Gastroesophageal sphincter (tissue), 4 donors: ENCODE measurements at regions not wholly inside any gene's neighbourhood (a gene's known extent, or its start where the extent isn't known, plus 50 kb on each side); places are given as distances from the start of the nearest gene placed in this dataset.

Experiments
- ATAC-seq: fragments of 150-250 bp; one replicate; pipeline ENCODE4 v1.9.1; 2016; ENCODE audit warnings: mild to moderate bottlenecking, moderate library complexity
- H3K27ac ChIP-seq, 4 donors: fragments of 200-600 bp; sonication (generic) in 3 of 4; 1 replicate in 3 of 4; 2 replicates in 1 of 4; pipeline ENCODE4 v1.5.1; 2016 to 2019
- H3K27me3 ChIP-seq: fragments of 200-600 bp; sonication (generic); one replicate; pipeline ENCODE4 v1.5.1; 2019
- H3K36me3 ChIP-seq, 2 donors: fragments of 200-600 bp; sonication (generic); one replicate each; pipeline ENCODE4 v1.5.1; 2019; ENCODE audit warnings: control low read depth in 1 of 2
- H3K4me1 ChIP-seq, 3 donors: fragments of 200-600 bp; sonication (generic); 1 replicate in 2 of 3; 2 replicates in 1 of 3; pipeline ENCODE4 v1.5.1; 2016 to 2019; ENCODE audit warnings: control low read depth in 2 of 3
- H3K4me3 ChIP-seq, 2 donors: fragments of 200-600 bp; sonication (generic); one replicate each; pipeline ENCODE4 v1.5.1; 2019; ENCODE audit warnings: mild to moderate bottlenecking in 1 of 2, moderate library complexity in 1 of 2
- H3K9me3 ChIP-seq, 3 donors: fragments of 200-600 bp; sonication (generic); one replicate each; pipeline ENCODE4 v1.5.1; 2017 to 2019; ENCODE audit warnings: control low read depth in 2 of 3
- EP300 ChIP-seq: sonication (generic); formaldehyde crosslinking; IDR thresholded peaks from one replicate; pipeline ENCODE4 v1.6.1; 2017; ENCODE audit warnings: antibody characterized with exemption, mild to moderate bottlenecking
- POLR2A ChIP-seq, 2 donors: fragments of 450-650 bp; IDR thresholded peaks; one replicate each; pipeline ENCODE4 v1.6.1; 2017; ENCODE audit warnings: antibody characterized with exemption in 2 of 2, mild to moderate bottlenecking in 2 of 2, moderate library complexity in 1 of 2
- POLR2AphosphoS5 ChIP-seq: sonication (generic); formaldehyde crosslinking; IDR thresholded peaks from one replicate; pipeline ENCODE4 v1.6.1; 2017; ENCODE audit warnings: antibody characterized with exemption
- WGBS, 2 donors: methylation state at CpG; one replicate each; pipeline ENCODE4 v1.1.5; 2018; ENCODE audit warnings: low coverage in 1 of 2; 5-methylcytosine and 5-hydroxymethylcytosine counted together
- TF ChIP-seq, protein P1 (sequence below), 4 experiments: fragments of 200-600 bp in 2 of 4; fragments of 450-650 bp in 2 of 4; sonication (generic) in 1 of 4; IDR thresholded peaks; one replicate each; pipeline ENCODE4 v1.5.1; 2017 to 2019; ENCODE audit warnings: antibody characterized with exemption in 4 of 4, mild to moderate bottlenecking in 2 of 4, moderate library complexity in 2 of 4

DNA sequence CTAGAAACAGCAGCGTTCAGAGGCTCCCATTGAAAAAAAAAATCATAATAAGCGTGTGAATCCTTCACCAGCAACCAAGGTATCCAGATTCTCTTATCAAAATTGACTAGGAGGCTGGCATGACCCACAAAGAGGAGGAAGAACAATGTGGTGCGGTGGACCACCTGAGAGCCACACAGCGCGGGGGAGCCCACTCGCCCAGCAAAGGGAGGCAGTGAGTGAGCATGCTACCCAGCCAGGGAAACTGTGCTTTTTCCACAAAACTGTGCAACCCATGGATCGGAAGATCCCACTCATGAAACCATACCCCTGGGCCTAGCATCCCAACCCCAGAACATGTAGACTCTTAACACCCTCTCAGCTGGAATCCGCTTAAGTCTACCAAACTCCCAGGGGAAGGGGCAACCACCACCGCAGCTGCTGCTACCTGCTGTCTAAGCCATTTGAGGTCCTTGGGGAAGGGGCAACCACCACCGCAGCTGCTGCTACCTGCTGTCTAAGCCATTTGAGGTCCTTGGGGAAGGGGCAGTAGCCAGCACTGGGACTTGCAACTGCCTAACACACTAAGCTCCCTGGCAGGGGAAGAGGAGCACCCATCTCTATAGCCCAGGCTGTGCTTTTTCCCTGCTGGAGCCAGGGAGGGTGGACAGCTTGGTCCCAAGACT is 102.8 kb upstream of the CLDN18 start:
- H3K36me3 ChIP-seq = no peaks in the 10 kb centered on the region
- ATAC-seq = no peak
- peaks cover 0 to 32% (median 0%) of the 10 kb centered on the region in 3 donors for H3K9me3 ChIP-seq
- no peaks in the 10 kb centered on the region for H3K27me3 ChIP-seq
- no peak overlapping the region for H3K27ac ChIP-seq
- H3K4me1 ChIP-seq = no peaks in the 10 kb centered on the region
- WGBS, 2 donors = 53 to 88% methylated on average over 2 to 4 of the region's 10 CpGs
- TF ChIP-seq POLR2AphosphoS5 (no peak), POLR2A (IDR thresholded peaks at IDR 0.05) (no peak), EP300 (no peak)
- TF ChIP-seq, protein P1, sequence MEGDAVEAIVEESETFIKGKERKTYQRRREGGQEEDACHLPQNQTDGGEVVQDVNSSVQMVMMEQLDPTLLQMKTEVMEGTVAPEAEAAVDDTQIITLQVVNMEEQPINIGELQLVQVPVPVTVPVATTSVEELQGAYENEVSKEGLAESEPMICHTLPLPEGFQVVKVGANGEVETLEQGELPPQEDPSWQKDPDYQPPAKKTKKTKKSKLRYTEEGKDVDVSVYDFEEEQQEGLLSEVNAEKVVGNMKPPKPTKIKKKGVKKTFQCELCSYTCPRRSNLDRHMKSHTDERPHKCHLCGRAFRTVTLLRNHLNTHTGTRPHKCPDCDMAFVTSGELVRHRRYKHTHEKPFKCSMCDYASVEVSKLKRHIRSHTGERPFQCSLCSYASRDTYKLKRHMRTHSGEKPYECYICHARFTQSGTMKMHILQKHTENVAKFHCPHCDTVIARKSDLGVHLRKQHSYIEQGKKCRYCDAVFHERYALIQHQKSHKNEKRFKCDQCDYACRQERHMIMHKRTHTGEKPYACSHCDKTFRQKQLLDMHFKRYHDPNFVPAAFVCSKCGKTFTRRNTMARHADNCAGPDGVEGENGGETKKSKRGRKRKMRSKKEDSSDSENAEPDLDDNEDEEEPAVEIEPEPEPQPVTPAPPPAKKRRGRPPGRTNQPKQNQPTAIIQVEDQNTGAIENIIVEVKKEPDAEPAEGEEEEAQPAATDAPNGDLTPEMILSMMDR (IDR thresholded peaks at IDR 0.05) = no peak
- H3K4me3 ChIP-seq = no peak overlapping the region

DNA sequence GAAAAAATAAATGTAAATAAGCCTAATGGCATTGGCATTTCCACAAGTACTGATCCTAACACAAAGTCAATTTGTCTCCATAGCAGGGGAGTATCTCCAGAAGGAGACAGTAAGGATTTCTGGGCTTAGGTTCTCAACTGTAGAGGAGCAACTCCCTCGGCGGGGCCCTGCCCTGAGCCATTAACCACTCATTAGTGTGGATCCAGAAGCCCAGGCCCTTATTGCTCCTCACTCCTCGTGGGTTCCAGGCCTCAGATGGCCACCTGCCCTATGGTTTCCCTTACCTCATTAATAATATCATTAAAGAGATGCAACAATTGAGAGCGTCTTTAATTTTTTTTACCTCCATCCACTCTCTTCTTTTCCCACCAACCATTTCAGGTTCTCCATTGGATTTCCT is 85.3 kb upstream of the CLDN18 start:
- 69 to 83% methylated on average over 3 to 4 of the region's 4 CpGs for WGBS, 2 donors

DNA sequence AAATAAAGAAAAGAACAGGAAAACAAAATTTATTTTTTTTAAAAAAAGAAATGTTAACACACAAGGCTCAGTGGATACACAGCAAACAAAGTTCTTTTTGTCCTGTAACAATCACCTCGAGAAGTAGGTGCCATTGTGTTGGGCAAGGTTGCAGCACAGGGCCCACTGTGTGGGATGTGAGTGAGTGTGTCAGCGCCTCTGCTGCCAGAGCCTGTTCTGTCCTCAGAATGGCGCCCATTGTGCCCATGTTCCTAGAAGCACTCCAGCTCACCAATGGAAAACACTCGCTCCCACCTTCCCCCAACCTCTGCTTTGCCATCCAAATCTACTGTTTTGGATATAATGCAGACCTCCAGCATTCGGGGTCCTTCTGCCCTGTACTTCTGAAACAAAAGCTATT is 84.9 kb upstream of the CLDN18 start:
- 71 to 76% methylated on average over 1 to 5 of the region's 5 CpGs for WGBS, 2 donors

More for the DNA sequence above, 85.3 kb upstream of the CLDN18 start:
- no peak for ATAC-seq
- Histone ChIP-seq H3K36me3 (no peaks in the 10 kb centered on the region), H3K9me3 (no peaks in the 10 kb centered on the region), H3K27ac (no peak overlapping the region), H3K4me3 (no peak overlapping the region), H3K27me3 (peaks cover 7% of the 10 kb centered on the region), H3K4me1 (no peaks in the 10 kb centered on the region)
- TF ChIP-seq EP300 (no peak), POLR2AphosphoS5 (no peak), POLR2A (IDR thresholded peaks at IDR 0.05) (no peak)
- TF ChIP-seq, protein P1 (IDR thresholded peaks at IDR 0.05) = no peak

DNA sequence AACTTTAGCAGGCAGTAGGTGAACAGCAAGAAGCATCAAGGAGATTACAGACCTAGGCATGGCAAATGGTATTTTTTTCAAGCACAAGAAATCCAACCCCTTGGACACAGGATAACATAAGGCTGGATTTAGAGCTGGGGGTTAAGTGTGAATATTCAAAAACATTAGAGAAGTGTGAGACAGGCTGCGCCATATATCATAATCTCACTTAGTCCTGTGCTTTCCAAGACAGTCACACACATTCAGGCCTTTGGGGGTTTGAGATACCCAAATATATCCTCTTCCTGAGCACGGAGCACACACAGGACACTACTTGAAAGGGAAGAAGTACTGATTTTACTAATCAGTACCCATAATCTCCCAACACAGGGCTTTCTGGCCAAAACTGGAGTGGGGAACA is 83.0 kb upstream of the CLDN18 start:
- no peaks in the 10 kb centered on the region for H3K36me3 ChIP-seq
- H3K4me1 ChIP-seq = no peaks in the 10 kb centered on the region
- TF ChIP-seq POLR2AphosphoS5 (no peak), EP300 (no peak), POLR2A (IDR thresholded peaks at IDR 0.05) (no peak)
- TF ChIP-seq, protein P1 (IDR thresholded peaks at IDR 0.05) = no peak
- WGBS, 2 donors = 75 to 87% methylated on average over 2 of the region's 2 CpGs
- ATAC-seq = no peak
- no peaks in the 10 kb centered on the region for H3K27me3 ChIP-seq
- no peak overlapping the region for H3K27ac ChIP-seq
- no peak overlapping the region for H3K4me3 ChIP-seq
- no peaks in the 10 kb centered on the region for H3K9me3 ChIP-seq

More for the DNA sequence above, 84.9 kb upstream of the CLDN18 start:
- Histone ChIP-seq H3K27me3 (peaks cover 5% of the 10 kb centered on the region), H3K9me3 (no peaks in the 10 kb centered on the region), H3K27ac (no peak overlapping the region), H3K4me3 (no peak overlapping the region), H3K4me1 (no peaks in the 10 kb centered on the region), H3K36me3 (no peaks in the 10 kb centered on the region)
- no peak for ATAC-seq
- no peak for TF ChIP-seq EP300
- no peak for TF ChIP-seq POLR2A (IDR thresholded peaks at IDR 0.05)
- TF ChIP-seq, protein P1 (IDR thresholded peaks at IDR 0.05) = no peak

DNA sequence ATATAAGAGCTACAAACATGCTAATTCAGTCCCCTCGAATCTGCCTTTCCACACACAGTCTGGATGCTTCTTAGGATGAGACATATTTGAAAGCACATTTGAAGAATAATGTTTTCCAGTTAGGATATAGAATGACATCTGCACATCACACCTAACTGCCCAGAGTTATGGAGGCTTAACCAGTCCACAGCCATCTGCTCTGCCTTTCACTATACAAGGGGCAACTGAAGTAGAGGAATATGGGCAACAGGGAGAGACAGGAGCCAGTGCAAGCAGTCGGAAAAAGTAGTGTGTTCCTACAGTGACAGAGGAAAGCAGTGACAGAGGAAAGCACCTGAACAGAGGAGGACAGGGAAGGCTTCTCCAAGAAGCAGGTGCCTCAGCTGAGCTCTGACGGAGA is 79.0 kb upstream of the CLDN18 start:
- Histone ChIP-seq H3K4me1 (no peaks in the 10 kb centered on the region), H3K9me3 (no peaks in the 10 kb centered on the region), H3K4me3 (no peak overlapping the region), H3K27ac (no peak overlapping the region), H3K27me3 (no peaks in the 10 kb centered on the region), H3K36me3 (no peaks in the 10 kb centered on the region)
- ATAC-seq = no peak
- WGBS, 2 donors = 62 to 71% methylated on average over 3 of the region's 3 CpGs
- TF ChIP-seq, protein P1 (IDR thresholded peaks at IDR 0.05) = no peak
